Smooth muscle cell (in vitro differentiated cells): ENCODE measurements at regions not wholly inside any gene's neighbourhood (a gene's known extent, or its start where the extent isn't known, plus 50 kb on each side); places are given as distances from the start of the nearest gene placed in this dataset.

Experiments
- DNase-seq: peaks from one replicate; lab custom pipeline; 2025; ENCODE audit not compliant: unreplicated experiment; lab: John Stamatoyannopoulos, UW
- H2AFZ ChIP-seq: fragments of 200-600 bp; sonication (generic); 2 replicates; pipeline ENCODE4 v1.6.0; 2016; ENCODE audit warnings: antibody characterized with exemption, low read depth, mild to moderate bottlenecking
- H3F3A ChIP-seq: fragments of 200-600 bp; sonication (generic); 2 replicates; pipeline ENCODE4 v1.6.0; 2017; ENCODE audit warnings: antibody characterized with exemption, low read depth
- H3K27ac ChIP-seq: fragments of 200-600 bp; sonication (generic); 2 replicates; pipeline ENCODE4 v1.5.1; 2016; ENCODE audit warnings: low read depth, mild to moderate bottlenecking
- H3K27me3 ChIP-seq: fragments of 200-600 bp; sonication (generic); 2 replicates; pipeline ENCODE4 v1.6.1; 2016; ENCODE audit warnings: low read depth, mild to moderate bottlenecking
- H3K36me3 ChIP-seq: fragments of 200-600 bp; sonication (generic); 2 replicates; pipeline ENCODE4 v1.5.1; 2016; ENCODE audit warnings: low read depth
- H3K4me1 ChIP-seq: fragments of 200-600 bp; sonication (generic); 2 replicates; pipeline ENCODE4 v1.5.1; 2016; ENCODE audit warnings: low read depth
- H3K4me2 ChIP-seq: fragments of 200-600 bp; sonication (generic); 2 replicates; pipeline ENCODE4 v1.6.0; 2016; ENCODE audit warnings: mild to moderate bottlenecking
- H3K4me3 ChIP-seq: fragments of 200-600 bp; sonication (generic); 2 replicates; pipeline ENCODE4 v1.5.1; 2016; ENCODE audit warnings: mild to moderate bottlenecking
- H3K79me2 ChIP-seq: fragments of 200-600 bp; sonication (generic); 2 replicates; pipeline ENCODE4 v1.6.0; 2016; ENCODE audit warnings: low read depth, mild to moderate bottlenecking
- H3K9ac ChIP-seq: fragments of 200-600 bp; sonication (generic); 2 replicates; pipeline ENCODE4 v1.6.0; 2016; ENCODE audit warnings: low read depth
- H3K9me3 ChIP-seq: fragments of 200-600 bp; sonication (generic); replicated peaks from 2 replicates; pipeline ENCODE4 v1.5.1; 2016; ENCODE audit warnings: low read depth
- H4K20me1 ChIP-seq: fragments of 200-600 bp; sonication (generic); 2 replicates; pipeline ENCODE4 v1.6.0; 2016; ENCODE audit warnings: low read depth
- CTCF ChIP-seq: fragments of 200-600 bp; sonication (generic); IDR thresholded peaks from 2 replicates; pipeline ENCODE4 v1.5.1; 2017; ENCODE audit warnings: borderline replicate concordance, mild to moderate bottlenecking, antibody characterized with exemption; ENCODE audit not compliant: insufficient read depth, poor library complexity, severe bottlenecking
- WGBS: methylation state at CpG from one replicate; pipeline ENCODE4 v1.1.7; 2016; ENCODE audit warnings: low lambda C conversion rate; 5-methylcytosine and 5-hydroxymethylcytosine counted together

GRCh38 chr1:173418107-173418985 is 58.8 kb upstream of the PRDX6 start:
- 95% methylated on average over 11 of the region's 11 CpGs for WGBS
- H3K4me2 ChIP-seq, result no peak overlapping the region
- no peaks in the 10 kb centered on the region for H3F3A ChIP-seq
- no peak overlapping the region for H3K27ac ChIP-seq
- no peaks in the 10 kb centered on the region for H3K27me3 ChIP-seq
- no peak overlapping the region for H3K4me3 ChIP-seq
- TF ChIP-seq CTCF, result no peak
- H3K36me3 ChIP-seq, result no peaks in the 10 kb centered on the region
- no peak overlapping the region for H2AFZ ChIP-seq
- no peaks in the 10 kb centered on the region for H3K79me2 ChIP-seq
- no peaks in the 10 kb centered on the region for H4K20me1 ChIP-seq
- no peaks in the 10 kb centered on the region for H3K9me3 ChIP-seq
- no peak overlapping the region for H3K9ac ChIP-seq
- no peak for DNase-seq
- H3K4me1 ChIP-seq, result no peaks in the 10 kb centered on the region

GRCh38 chr1:173420330-173420806 is 56.8 kb upstream of the PRDX6 start:
- Histone ChIP-seq H3K4me1 (no peaks in the 10 kb centered on the region), H3K9me3 (no peaks in the 10 kb centered on the region), H3K79me2 (no peaks in the 10 kb centered on the region), H3K4me3 (no peak overlapping the region), H3K9ac (no peak overlapping the region), H4K20me1 (no peaks in the 10 kb centered on the region), H3K36me3 (no peaks in the 10 kb centered on the region), H3F3A (no peaks in the 10 kb centered on the region), H3K27me3 (no peaks in the 10 kb centered on the region), H3K4me2 (peak overlapping the region; percentile 76), H2AFZ (no peak overlapping the region), H3K27ac (no peak overlapping the region)
- peak; percentile 89 for TF ChIP-seq CTCF
- peak; percentile 7 for DNase-seq
- 15% methylated on average over 7 of the region's 7 CpGs for WGBS

- H2AFZ ChIP-seq, result no peak overlapping the region
- H3K27me3 ChIP-seq, result no peaks in the 10 kb centered on the region
- no peak for TF ChIP-seq CTCF
- H3K4me2 ChIP-seq, result no peak overlapping the region
- 91% methylated on average over 4 of the region's 4 CpGs for WGBS
- H3K9ac ChIP-seq, result no peak overlapping the region
- no peaks in the 10 kb centered on the region for H3K36me3 ChIP-seq
- H3F3A ChIP-seq, result no peaks in the 10 kb centered on the region
- no peaks in the 10 kb centered on the region for H3K79me2 ChIP-seq
- H3K9me3 ChIP-seq, result no peaks in the 10 kb centered on the region
- no peak for DNase-seq
- H3K4me3 ChIP-seq, result no peak overlapping the region
- no peaks in the 10 kb centered on the region for H3K4me1 ChIP-seq
- H3K27ac ChIP-seq, result no peak overlapping the region
- H4K20me1 ChIP-seq, result no peaks in the 10 kb centered on the region
Measured at GRCh38 chr1:173421286-173421685, 55.8 kb upstream of the PRDX6 start.
